K562 (cell line): ENCODE measurements at regions not wholly inside any gene's neighbourhood (a gene's known extent, or its start where the extent isn't known, plus 50 kb on each side); places are given as distances from the start of the nearest gene placed in this dataset.

Experiments used
- RAD51 ChIP-seq: fragments of 450-650 bp; IDR thresholded peaks from 2 replicates; pipeline ENCODE4 v1.7.1; 2016; ENCODE audit warnings: low read depth, mild to moderate bottlenecking, borderline replicate concordance
- TF ChIP-seq, protein P1 (sequence below): fragments of 450-650 bp; IDR thresholded peaks from 2 replicates; pipeline ENCODE4 v1.6.1; 2016; ENCODE audit warnings: mild to moderate bottlenecking, moderate library complexity

DNA sequence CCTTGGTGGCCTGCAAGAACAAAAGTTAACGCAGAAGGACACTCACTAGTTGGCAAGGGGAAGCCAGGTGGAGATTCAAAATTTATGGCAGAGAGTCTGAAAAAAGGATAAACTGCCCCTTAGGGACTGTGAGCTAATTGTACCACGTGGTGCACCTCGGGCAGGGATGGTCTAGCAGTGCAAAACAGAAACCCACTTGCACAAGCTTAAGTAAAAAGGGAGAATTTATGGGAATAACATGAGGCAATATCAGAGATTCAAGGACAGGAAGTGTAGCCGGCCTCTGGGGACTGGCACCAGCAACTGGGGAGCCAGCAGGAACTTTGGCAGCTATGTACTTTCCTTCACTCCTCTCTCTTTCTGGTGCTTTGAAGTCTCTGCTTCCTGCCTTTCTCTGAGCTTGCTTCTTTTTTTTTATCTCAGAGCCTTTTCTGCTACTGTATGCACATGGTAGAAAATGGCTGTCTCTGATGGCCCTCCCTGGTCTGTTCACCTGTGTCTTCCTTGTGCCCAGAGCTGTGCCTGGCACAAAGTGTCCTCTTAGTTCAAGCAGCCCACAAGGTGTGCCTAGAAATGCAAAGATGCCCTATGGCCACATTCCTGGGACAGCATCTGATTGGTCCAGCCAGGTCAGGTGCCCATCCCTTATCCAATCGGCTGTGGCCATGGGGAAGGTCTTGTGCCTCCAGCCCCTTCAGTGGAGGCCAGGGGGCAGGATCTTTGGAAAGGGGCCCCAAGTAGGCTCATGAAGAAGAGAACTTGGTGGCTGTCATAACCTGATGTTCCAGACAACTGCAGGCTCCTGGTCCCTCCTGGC is 114.8 kb upstream of the ATP6AP2 start (continued):
- TF ChIP-seq, protein P1, sequence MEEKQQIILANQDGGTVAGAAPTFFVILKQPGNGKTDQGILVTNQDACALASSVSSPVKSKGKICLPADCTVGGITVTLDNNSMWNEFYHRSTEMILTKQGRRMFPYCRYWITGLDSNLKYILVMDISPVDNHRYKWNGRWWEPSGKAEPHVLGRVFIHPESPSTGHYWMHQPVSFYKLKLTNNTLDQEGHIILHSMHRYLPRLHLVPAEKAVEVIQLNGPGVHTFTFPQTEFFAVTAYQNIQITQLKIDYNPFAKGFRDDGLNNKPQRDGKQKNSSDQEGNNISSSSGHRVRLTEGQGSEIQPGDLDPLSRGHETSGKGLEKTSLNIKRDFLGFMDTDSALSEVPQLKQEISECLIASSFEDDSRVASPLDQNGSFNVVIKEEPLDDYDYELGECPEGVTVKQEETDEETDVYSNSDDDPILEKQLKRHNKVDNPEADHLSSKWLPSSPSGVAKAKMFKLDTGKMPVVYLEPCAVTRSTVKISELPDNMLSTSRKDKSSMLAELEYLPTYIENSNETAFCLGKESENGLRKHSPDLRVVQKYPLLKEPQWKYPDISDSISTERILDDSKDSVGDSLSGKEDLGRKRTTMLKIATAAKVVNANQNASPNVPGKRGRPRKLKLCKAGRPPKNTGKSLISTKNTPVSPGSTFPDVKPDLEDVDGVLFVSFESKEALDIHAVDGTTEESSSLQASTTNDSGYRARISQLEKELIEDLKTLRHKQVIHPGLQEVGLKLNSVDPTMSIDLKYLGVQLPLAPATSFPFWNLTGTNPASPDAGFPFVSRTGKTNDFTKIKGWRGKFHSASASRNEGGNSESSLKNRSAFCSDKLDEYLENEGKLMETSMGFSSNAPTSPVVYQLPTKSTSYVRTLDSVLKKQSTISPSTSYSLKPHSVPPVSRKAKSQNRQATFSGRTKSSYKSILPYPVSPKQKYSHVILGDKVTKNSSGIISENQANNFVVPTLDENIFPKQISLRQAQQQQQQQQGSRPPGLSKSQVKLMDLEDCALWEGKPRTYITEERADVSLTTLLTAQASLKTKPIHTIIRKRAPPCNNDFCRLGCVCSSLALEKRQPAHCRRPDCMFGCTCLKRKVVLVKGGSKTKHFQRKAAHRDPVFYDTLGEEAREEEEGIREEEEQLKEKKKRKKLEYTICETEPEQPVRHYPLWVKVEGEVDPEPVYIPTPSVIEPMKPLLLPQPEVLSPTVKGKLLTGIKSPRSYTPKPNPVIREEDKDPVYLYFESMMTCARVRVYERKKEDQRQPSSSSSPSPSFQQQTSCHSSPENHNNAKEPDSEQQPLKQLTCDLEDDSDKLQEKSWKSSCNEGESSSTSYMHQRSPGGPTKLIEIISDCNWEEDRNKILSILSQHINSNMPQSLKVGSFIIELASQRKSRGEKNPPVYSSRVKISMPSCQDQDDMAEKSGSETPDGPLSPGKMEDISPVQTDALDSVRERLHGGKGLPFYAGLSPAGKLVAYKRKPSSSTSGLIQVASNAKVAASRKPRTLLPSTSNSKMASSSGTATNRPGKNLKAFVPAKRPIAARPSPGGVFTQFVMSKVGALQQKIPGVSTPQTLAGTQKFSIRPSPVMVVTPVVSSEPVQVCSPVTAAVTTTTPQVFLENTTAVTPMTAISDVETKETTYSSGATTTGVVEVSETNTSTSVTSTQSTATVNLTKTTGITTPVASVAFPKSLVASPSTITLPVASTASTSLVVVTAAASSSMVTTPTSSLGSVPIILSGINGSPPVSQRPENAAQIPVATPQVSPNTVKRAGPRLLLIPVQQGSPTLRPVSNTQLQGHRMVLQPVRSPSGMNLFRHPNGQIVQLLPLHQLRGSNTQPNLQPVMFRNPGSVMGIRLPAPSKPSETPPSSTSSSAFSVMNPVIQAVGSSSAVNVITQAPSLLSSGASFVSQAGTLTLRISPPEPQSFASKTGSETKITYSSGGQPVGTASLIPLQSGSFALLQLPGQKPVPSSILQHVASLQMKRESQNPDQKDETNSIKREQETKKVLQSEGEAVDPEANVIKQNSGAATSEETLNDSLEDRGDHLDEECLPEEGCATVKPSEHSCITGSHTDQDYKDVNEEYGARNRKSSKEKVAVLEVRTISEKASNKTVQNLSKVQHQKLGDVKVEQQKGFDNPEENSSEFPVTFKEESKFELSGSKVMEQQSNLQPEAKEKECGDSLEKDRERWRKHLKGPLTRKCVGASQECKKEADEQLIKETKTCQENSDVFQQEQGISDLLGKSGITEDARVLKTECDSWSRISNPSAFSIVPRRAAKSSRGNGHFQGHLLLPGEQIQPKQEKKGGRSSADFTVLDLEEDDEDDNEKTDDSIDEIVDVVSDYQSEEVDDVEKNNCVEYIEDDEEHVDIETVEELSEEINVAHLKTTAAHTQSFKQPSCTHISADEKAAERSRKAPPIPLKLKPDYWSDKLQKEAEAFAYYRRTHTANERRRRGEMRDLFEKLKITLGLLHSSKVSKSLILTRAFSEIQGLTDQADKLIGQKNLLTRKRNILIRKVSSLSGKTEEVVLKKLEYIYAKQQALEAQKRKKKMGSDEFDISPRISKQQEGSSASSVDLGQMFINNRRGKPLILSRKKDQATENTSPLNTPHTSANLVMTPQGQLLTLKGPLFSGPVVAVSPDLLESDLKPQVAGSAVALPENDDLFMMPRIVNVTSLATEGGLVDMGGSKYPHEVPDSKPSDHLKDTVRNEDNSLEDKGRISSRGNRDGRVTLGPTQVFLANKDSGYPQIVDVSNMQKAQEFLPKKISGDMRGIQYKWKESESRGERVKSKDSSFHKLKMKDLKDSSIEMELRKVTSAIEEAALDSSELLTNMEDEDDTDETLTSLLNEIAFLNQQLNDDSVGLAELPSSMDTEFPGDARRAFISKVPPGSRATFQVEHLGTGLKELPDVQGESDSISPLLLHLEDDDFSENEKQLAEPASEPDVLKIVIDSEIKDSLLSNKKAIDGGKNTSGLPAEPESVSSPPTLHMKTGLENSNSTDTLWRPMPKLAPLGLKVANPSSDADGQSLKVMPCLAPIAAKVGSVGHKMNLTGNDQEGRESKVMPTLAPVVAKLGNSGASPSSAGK: peak; percentile 14; the same call in 1 of the 2 replicates
- peak; percentile 49; the same call in 1 of the 2 replicates for TF ChIP-seq RAD51
- TF ChIP-seq, all 486 proteins: peak for 5
